ENCODE measurements at regions not wholly inside any gene's neighbourhood (a gene's known extent, or its start where the extent isn't known, plus 50 kb on each side); places are given as distances from the start of the nearest gene placed in this dataset.

GRCh38 chr12:115569345-115570068, 708.0 kb downstream of the MED13L start:
- no peaks in the 10 kb centered on the region for H3K9me3 ChIP-seq
- no peak overlapping the region for H3K4me3 ChIP-seq
- no peaks in the 10 kb centered on the region for H3K4me1 ChIP-seq
- no peaks in the 10 kb centered on the region for H3K36me3 ChIP-seq
- ATAC-seq, result no peak
- no peak overlapping the region for H3K27ac ChIP-seq
- intact Hi-C loops (cut with DNase I; ENCODE audit: low total_unique reads), result no loop called here
- in situ Hi-C loops (cut with MboI; ENCODE audit: low sequenced_read_pairs in 4 of 4), result no loop called here
- H3K27me3 ChIP-seq, result no peaks in the 10 kb centered on the region
- DNase-seq, result no peak
- no peak for TF ChIP-seq CTCF (IDR thresholded peaks at IDR 0.05 in 4 of 5, conservative IDR thresholded peaks at IDR 0.05 in 1 of 5)
- TF ChIP-seq POLR2A (IDR thresholded peaks at IDR 0.05), result no peak

GRCh38 chr12:115558281-115558680, 719.2 kb downstream of the MED13L start:
- peaks cover 0 to 5% (median 0%) of the 10 kb centered on the region in 3 donors for H3K9me3 ChIP-seq
- H3K4me3 ChIP-seq, result no peak overlapping the region
- TF ChIP-seq POLR2A (IDR thresholded peaks at IDR 0.05), result no peak
- no peak for TF ChIP-seq CTCF (IDR thresholded peaks at IDR 0.05 in 4 of 5, conservative IDR thresholded peaks at IDR 0.05 in 1 of 5)
- no peaks in the 10 kb centered on the region for H3K4me1 ChIP-seq
- H3K36me3 ChIP-seq, result no peaks in the 10 kb centered on the region
- in situ Hi-C loops (cut with MboI; ENCODE audit: low sequenced_read_pairs in 4 of 4), result no loop called here
- no peak for DNase-seq
- ATAC-seq, result no peak
- intact Hi-C loops (cut with DNase I; ENCODE audit: low total_unique reads), result no loop called here
- H3K27ac ChIP-seq, result no peak overlapping the region
- no peaks in the 10 kb centered on the region for H3K27me3 ChIP-seq

GRCh38 chr12:115553622-115554021, 723.9 kb downstream of the MED13L start:
- intact Hi-C loops (cut with DNase I; ENCODE audit: low total_unique reads), result no loop called here
- no peaks in the 10 kb centered on the region for H3K36me3 ChIP-seq
- H3K27ac ChIP-seq, result no peak overlapping the region
- TF ChIP-seq CTCF (IDR thresholded peaks at IDR 0.05 in 4 of 5, conservative IDR thresholded peaks at IDR 0.05 in 1 of 5) (no peak), POLR2A (IDR thresholded peaks at IDR 0.05) (no peak)
- in situ Hi-C loops (cut with MboI; ENCODE audit: low sequenced_read_pairs in 4 of 4), result no loop called here
- ATAC-seq, result no peak
- H3K4me3 ChIP-seq, result no peak overlapping the region
- no peaks in the 10 kb centered on the region for H3K4me1 ChIP-seq
- H3K9me3 ChIP-seq, result peaks cover 0 to 5% (median 0%) of the 10 kb centered on the region in 3 donors
- H3K27me3 ChIP-seq, result no peaks in the 10 kb centered on the region
- no peak for DNase-seq

GRCh38 chr12:115543269-115543668, 734.2 kb downstream of the MED13L start:
- in situ Hi-C loops (cut with MboI; ENCODE audit: low sequenced_read_pairs in 4 of 4), result no loop called here
- no peak overlapping the region for H3K27ac ChIP-seq
- ATAC-seq (no peak), DNase-seq (no peak)
- H3K4me1 ChIP-seq, result no peaks in the 10 kb centered on the region
- H3K27me3 ChIP-seq, result no peaks in the 10 kb centered on the region
- TF ChIP-seq POLR2A (IDR thresholded peaks at IDR 0.05), result no peak
- no peak for TF ChIP-seq CTCF (IDR thresholded peaks at IDR 0.05 in 4 of 5, conservative IDR thresholded peaks at IDR 0.05 in 1 of 5)
- no peaks in the 10 kb centered on the region for H3K36me3 ChIP-seq
- no peaks in the 10 kb centered on the region for H3K9me3 ChIP-seq
- intact Hi-C loops (cut with DNase I; ENCODE audit: low total_unique reads), result no loop called here
- no peak overlapping the region for H3K4me3 ChIP-seq

- Histone ChIP-seq H3K36me3 (no peaks in the 10 kb centered on the region), H3K4me1 (no peaks in the 10 kb centered on the region), H3K4me3 (no peak overlapping the region), H3K27me3 (no peaks in the 10 kb centered on the region), H3K9me3 (no peaks in the 10 kb centered on the region), H3K27ac (no peak overlapping the region)
- no peak for DNase-seq
- intact Hi-C loops (cut with DNase I; ENCODE audit: low total_unique reads), result no loop called here
- no peak for TF ChIP-seq POLR2A (IDR thresholded peaks at IDR 0.05)
- TF ChIP-seq CTCF (IDR thresholded peaks at IDR 0.05 in 4 of 5, conservative IDR thresholded peaks at IDR 0.05 in 1 of 5), result no peak
- in situ Hi-C loops (cut with MboI; ENCODE audit: low sequenced_read_pairs in 4 of 4), result no loop called here
- ATAC-seq, result no peak
Observed at GRCh38 chr12:115542656-115543055, 734.8 kb downstream of the MED13L start.

Data from gastrocnemius medialis (tissue), 4 donors.